Left kidney (tissue), 1 donor: ENCODE measurements at regions not wholly inside any gene's neighbourhood (a gene's known extent, or its start where the extent isn't known, plus 50 kb on each side); places are given as distances from the start of the nearest gene placed in this dataset.
"Not testable (repeated sequence)": the region's sequence is repeated elsewhere in the genome, so short reads cannot be mapped to it uniquely, and the experiment has no call there.

ENCODE experiments used
- DNase-seq: peaks from one replicate; pipeline ENCODE4 v3.0.0-alpha.2; 2013

- no peak for DNase-seq
Measured at GRCh38 chr6:140772576-140772975, 1360.1 kb upstream of the GJE1 start.

GRCh38 chr6:140768133-140768532, 1364.6 kb upstream of the GJE1 start:
- DNase-seq, result no peak

GRCh38 chr6:140766999-140767398, 1365.7 kb upstream of the GJE1 start:
- DNase-seq, result no peak

- no peak for DNase-seq
Measured at GRCh38 chr6:140758169-140758877, 1374.4 kb upstream of the GJE1 start.

- DNase-seq, result no peak
Measured at GRCh38 chr6:140752234-140752633, 1377.8 kb upstream of the CITED2 start.

- no peak for DNase-seq
Measured at GRCh38 chr6:140747114-140747513, 1372.7 kb upstream of the CITED2 start.

- no peak for DNase-seq
Measured at GRCh38 chr6:140744659-140745320, 1370.3 kb upstream of the CITED2 start.

GRCh38 chr6:140736231-140736630, 1361.8 kb upstream of the CITED2 start:
- no peak for DNase-seq

GRCh38 chr6:140732991-140733390, 1358.5 kb upstream of the CITED2 start:
- DNase-seq, result no peak

- no peak for DNase-seq
Measured at GRCh38 chr6:140732155-140732554, 1357.7 kb upstream of the CITED2 start.

GRCh38 chr6:140731741-140732140, 1357.3 kb upstream of the CITED2 start:
- DNase-seq, result no peak

GRCh38 chr6:140729521-140729920, 1355.1 kb upstream of the CITED2 start:
- no peak for DNase-seq

- DNase-seq, result no peak
Measured at GRCh38 chr6:140718021-140718420, 1343.6 kb upstream of the CITED2 start.

GRCh38 chr6:140713495-140713894, 1339.0 kb upstream of the CITED2 start:
- DNase-seq, result no peak

GRCh38 chr6:140711019-140711613, 1336.7 kb upstream of the CITED2 start:
- no peak for DNase-seq

- DNase-seq, result no peak
Measured at GRCh38 chr6:140708441-140708840, 1334.0 kb upstream of the CITED2 start.

GRCh38 chr6:140704008-140704407, 1329.6 kb upstream of the CITED2 start:
- DNase-seq, result not testable (repeated sequence)

- no peak for DNase-seq
Measured at GRCh38 chr6:140697585-140697984, 1323.1 kb upstream of the CITED2 start.

- DNase-seq, result no peak
Measured at GRCh38 chr6:140684776-140685550, 1310.5 kb upstream of the CITED2 start.

GRCh38 chr6:140677781-140678528, 1303.5 kb upstream of the CITED2 start:
- DNase-seq, result no peak

- no peak for DNase-seq
Measured at GRCh38 chr6:140671926-140672325, 1297.5 kb upstream of the CITED2 start.

GRCh38 chr6:140670021-140670420, 1295.6 kb upstream of the CITED2 start:
- DNase-seq, result no peak
